Activated CD8-positive, alpha-beta T cell treated with anti-CD3 and anti-CD28 coated beads for 36 hours (primary cell): ENCODE measurements at regions not wholly inside any gene's neighbourhood (a gene's known extent, or its start where the extent isn't known, plus 50 kb on each side); places are given as distances from the start of the nearest gene placed in this dataset.
"Not testable (repeated sequence)": the region's sequence is repeated elsewhere in the genome, so short reads cannot be mapped to it uniquely, and the experiment has no call there.

Experiments used
- ATAC-seq: fragments of 200-7000 bp; cut with Tn5 transposase; one replicate; pipeline ENCODE4 v1.10.0; 2021; ENCODE audit warnings: mild to moderate bottlenecking, moderate library complexity
- CTCF ChIA-PET: fragments of 350-600 bp; sonication (Branson Sonifier 250); formaldehyde crosslinking; loops from one replicate; lab custom pipeline; 2021; ENCODE audit warnings: antibody characterized with exemption; lab: Charles Lee
- POLR2A ChIA-PET: fragments of 350-600 bp; sonication (Branson Sonifier 250); formaldehyde crosslinking; loops from one replicate; lab custom pipeline; 2021; ENCODE audit warnings: antibody characterized with exemption; lab: Charles Lee
- DNase-seq: peaks from one replicate; pipeline ENCODE4 v3.0.0-alpha.2; 2020
- H3K27ac Mint-ChIP-seq: one replicate; pipeline ENCODE4 v1.8.0; 2021; ENCODE audit warnings: mild to moderate bottlenecking, mixed read lengths
- H3K27me3 Mint-ChIP-seq: one replicate; pipeline ENCODE4 v1.8.0; 2021; ENCODE audit warnings: mixed read lengths
- H3K36me3 Mint-ChIP-seq: one replicate; pipeline ENCODE4 v1.8.0; 2021; ENCODE audit warnings: low read depth, mixed read lengths
- H3K4me1 Mint-ChIP-seq: one replicate; pipeline ENCODE4 v1.8.0; 2021; ENCODE audit warnings: low read depth, mixed read lengths
- H3K4me3 Mint-ChIP-seq: one replicate; pipeline ENCODE4 v1.8.0; 2021; ENCODE audit warnings: mild to moderate bottlenecking, moderate library complexity, mixed read lengths
- H3K9me3 Mint-ChIP-seq: one replicate; pipeline ENCODE4 v1.8.0; 2021; ENCODE audit warnings: mixed read lengths
- intact Hi-C: fragments of 100-400 bp; cut with micrococcal nuclease; formaldehyde crosslinking; loops from one replicate; pipeline ENCODE4 v1.10.0; 2022
- TF ChIP-seq, protein P1 (sequence below): fragments of 200-600 bp; IDR thresholded peaks from one replicate; pipeline ENCODE4 v1.8.0; 2022; ENCODE audit warnings: antibody characterized with exemption, mild to moderate bottlenecking

DNA sequence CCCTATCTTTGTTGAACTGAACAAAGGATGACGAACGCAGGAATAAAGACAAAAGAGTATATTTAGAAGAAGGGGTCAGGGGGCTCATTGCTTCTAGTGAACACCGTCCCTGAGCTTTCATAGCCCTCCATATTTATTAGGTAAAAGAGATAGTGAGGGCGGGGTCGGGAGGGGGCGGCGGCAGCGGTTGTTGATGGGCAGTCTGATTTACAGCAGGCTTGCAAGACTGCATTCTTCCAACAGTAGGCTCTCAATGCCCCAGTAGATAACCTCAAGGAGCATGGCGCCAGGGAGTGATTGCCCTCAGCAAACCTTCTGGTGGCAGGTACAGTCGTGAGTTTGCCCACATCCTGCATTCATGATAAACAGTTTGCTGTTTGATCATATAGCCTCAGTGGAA is 563.3 kb upstream of the SYNCRIP start:
- ChIA-PET POLR2A (no interaction called here), CTCF (interaction anchor here (1.2 kb wide), 1 partner anchor 9 kb away, joined by 3 read pairs; no protein-coding TSS in a partner anchor)
- TF ChIP-seq, protein P1, sequence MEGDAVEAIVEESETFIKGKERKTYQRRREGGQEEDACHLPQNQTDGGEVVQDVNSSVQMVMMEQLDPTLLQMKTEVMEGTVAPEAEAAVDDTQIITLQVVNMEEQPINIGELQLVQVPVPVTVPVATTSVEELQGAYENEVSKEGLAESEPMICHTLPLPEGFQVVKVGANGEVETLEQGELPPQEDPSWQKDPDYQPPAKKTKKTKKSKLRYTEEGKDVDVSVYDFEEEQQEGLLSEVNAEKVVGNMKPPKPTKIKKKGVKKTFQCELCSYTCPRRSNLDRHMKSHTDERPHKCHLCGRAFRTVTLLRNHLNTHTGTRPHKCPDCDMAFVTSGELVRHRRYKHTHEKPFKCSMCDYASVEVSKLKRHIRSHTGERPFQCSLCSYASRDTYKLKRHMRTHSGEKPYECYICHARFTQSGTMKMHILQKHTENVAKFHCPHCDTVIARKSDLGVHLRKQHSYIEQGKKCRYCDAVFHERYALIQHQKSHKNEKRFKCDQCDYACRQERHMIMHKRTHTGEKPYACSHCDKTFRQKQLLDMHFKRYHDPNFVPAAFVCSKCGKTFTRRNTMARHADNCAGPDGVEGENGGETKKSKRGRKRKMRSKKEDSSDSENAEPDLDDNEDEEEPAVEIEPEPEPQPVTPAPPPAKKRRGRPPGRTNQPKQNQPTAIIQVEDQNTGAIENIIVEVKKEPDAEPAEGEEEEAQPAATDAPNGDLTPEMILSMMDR: no peak
- Mint-ChIP-seq H3K36me3 (no peaks in the 10 kb centered on the region), H3K27ac (no peak overlapping the region), H3K4me3 (no peak overlapping the region), H3K27me3 (no peaks in the 10 kb centered on the region), H3K4me1 (no peaks in the 10 kb centered on the region), H3K9me3 (peaks cover 4% of the 10 kb centered on the region)
- ATAC-seq (no peak), DNase-seq (no peak)
- intact Hi-C loops: no loop called here

DNA sequence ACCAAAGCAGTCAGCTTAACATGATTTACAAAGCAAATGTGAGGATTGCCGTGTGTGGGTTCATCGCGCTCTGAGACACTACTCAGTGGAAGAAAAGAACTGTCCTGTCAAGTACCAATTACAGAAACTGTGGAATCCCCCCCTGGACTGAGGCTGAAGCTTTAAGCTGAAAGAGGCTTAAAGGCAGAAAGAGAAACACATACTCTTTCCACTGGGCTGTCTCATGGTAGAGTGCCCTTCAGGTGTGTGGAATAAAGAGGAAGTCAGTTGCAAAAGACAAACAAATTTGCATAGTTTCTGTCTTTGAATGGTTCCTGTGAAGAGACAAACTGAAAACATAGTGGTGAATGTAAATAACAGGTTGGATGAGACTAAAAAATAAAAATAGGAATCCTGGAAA is 560.4 kb upstream of the SYNCRIP start:
- CTCF ChIA-PET: no interaction called here
- intact Hi-C loops: no loop called here
- POLR2A ChIA-PET: no interaction called here
- TF ChIP-seq, protein P1: no peak
- ATAC-seq: no peak
- H3K27me3 Mint-ChIP-seq: no peaks in the 10 kb centered on the region
- DNase-seq: no peak
- H3K4me1 Mint-ChIP-seq: no peaks in the 10 kb centered on the region
- no peak overlapping the region for H3K4me3 Mint-ChIP-seq
- no peak overlapping the region for H3K27ac Mint-ChIP-seq
- peaks cover 2% of the 10 kb centered on the region for H3K9me3 Mint-ChIP-seq
- no peaks in the 10 kb centered on the region for H3K36me3 Mint-ChIP-seq

DNA sequence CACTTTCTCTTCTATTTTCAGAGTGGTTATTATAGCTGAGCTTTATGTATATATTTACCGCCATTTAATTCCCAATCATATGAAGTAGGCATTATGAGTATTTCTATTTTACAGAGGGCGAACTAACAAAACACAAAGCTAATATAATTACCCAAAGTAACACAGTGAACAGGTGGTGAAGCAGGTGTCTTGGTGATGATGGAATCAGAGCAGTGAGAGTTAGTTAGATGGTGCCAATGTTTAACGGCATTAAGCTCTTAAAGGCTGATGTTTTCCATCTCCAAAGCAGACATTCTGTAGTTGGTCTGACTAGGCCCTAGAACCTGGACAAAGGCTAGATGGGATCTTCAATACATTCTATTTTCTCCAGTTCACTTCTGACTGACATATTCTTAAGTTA is 551.1 kb upstream of the SYNCRIP start:
- no peak for DNase-seq
- H3K36me3 Mint-ChIP-seq: no peaks in the 10 kb centered on the region
- ChIA-PET POLR2A (no interaction called here), CTCF (no interaction called here)
- no peaks in the 10 kb centered on the region for H3K27me3 Mint-ChIP-seq
- H3K4me3 Mint-ChIP-seq: no peak overlapping the region
- H3K9me3 Mint-ChIP-seq: no peaks in the 10 kb centered on the region
- TF ChIP-seq, protein P1: no peak
- H3K27ac Mint-ChIP-seq: no peak overlapping the region
- no peaks in the 10 kb centered on the region for H3K4me1 Mint-ChIP-seq
- intact Hi-C loops: no loop called here
- ATAC-seq: no peak

DNA sequence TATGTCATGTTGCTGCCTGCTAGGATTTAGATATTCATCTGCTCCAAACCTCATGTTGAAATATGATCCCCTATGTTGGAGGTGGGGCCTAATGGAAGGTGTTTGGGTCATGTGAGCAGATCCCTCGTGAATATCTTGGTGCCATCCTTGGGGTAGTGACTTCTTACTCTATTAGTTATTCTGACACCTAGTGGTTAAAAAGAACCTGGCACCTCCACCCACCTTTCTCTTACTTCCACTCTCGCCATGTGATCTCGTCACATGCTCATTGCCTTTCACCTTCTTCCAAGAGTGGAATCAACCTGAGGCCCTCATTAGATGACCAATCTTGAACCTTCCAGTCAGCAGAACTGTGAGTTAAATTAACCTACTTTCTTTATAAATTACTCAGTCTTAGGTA is 549.4 kb upstream of the SYNCRIP start:
- CTCF ChIA-PET: no interaction called here
- ATAC-seq (no peak), DNase-seq (peak; percentile 7)
- Mint-ChIP-seq H3K27me3 (no peaks in the 10 kb centered on the region), H3K4me1 (no peaks in the 10 kb centered on the region), H3K4me3 (no peak overlapping the region), H3K27ac (no peak overlapping the region), H3K36me3 (no peaks in the 10 kb centered on the region), H3K9me3 (no peaks in the 10 kb centered on the region)
- POLR2A ChIA-PET: no interaction called here
- intact Hi-C loops: no loop called here
- TF ChIP-seq, protein P1: no peak

DNA sequence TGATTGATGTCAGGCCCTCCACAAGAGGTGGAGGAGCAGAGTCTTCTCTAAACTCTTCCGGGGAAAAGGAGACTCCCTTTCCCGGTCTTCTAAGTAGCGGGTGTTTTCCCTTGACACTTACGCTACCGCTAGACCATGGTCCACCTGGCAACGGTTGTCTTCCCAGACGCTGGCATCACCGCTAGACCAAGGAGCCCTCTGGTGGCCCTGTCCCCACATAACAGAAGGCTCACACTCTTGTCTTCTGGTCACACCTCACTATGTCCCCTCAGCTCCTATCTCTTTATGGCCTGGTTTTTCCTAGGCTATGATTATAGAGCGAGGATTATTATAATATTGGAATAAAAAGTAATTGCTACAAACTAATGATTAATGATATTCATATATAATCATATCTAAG is 532.5 kb upstream of the SYNCRIP start:
- H3K27ac Mint-ChIP-seq, ATAC-seq, H3K36me3 Mint-ChIP-seq, H3K4me3 Mint-ChIP-seq, POLR2A ChIA-PET, intact Hi-C loops, CTCF ChIA-PET, H3K4me1 Mint-ChIP-seq, H3K27me3 Mint-ChIP-seq, H3K9me3 Mint-ChIP-seq: not testable (repeated sequence)
- DNase-seq: peak; percentile 17

DNA sequence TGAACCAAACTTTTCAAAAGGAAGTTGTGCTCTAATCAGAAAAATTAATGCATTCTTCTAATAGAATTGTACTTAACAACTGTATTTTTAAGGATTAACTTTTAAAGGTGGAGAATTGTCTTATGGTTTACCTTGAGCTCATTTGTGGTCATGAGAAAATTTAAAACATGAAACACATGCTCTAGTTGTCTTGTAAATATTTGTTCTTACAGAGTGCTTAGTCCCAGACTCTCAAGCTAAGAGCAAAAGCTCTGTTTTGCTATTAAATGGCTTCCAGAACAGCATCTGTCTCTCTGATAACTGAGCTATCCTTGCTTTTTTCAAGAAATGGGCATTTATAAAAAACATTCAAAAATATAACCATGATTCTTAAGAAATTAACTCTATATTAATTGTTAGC is 512.2 kb upstream of the SYNCRIP start:
- H3K36me3 Mint-ChIP-seq: no peaks in the 10 kb centered on the region

More for the DNA sequence above, 512.2 kb upstream of the SYNCRIP start:
- no peaks in the 10 kb centered on the region for H3K4me1 Mint-ChIP-seq
- ATAC-seq (no peak), DNase-seq (no peak)
- intact Hi-C loops: no loop called here
- POLR2A ChIA-PET: no interaction called here
- H3K4me3 Mint-ChIP-seq: no peak overlapping the region
- no peak overlapping the region for H3K27ac Mint-ChIP-seq
- CTCF ChIA-PET: no interaction called here
- H3K27me3 Mint-ChIP-seq: no peaks in the 10 kb centered on the region
- TF ChIP-seq, protein P1: no peak
- no peaks in the 10 kb centered on the region for H3K9me3 Mint-ChIP-seq
